ENCODE measurements at regions not wholly inside any gene's neighbourhood (a gene's known extent, or its start where the extent isn't known, plus 50 kb on each side); places are given as distances from the start of the nearest gene placed in this dataset.

DNA sequence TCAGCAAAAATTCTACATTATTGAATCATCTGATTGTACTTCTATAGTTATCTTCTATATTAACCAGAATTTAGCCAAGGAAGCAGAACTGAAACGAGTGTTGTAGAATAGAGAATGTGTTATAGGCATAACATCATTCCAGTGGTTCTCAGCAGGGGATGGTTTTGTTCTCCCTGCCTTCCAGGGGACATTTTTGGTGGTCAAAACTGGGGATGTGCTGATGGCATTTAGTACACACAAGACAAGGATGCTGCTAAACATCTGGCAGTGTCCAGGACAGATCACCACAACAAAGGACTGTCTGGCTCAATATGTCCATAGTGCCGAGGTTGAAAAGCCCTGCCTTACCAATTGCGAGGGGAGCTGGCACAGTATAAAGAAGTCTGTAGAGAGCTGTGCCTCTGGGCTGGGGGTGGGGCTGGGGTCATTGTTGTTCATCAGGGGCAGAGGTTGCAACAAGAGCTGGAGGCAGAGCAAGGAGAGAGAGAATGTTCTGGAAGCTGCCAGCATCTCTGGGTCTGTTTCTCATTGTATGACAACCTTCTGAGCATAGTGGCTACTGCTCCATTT lies 1472.8 kb downstream of the AACS start:
- Mint-ChIP-seq H3K27me3 (ENCODE audit: unreplicated experiment) (no peaks in the 10 kb centered on the region), H3K4me3 (ENCODE audit: unreplicated experiment) (no peak overlapping the region), H3K27ac (ENCODE audit: unreplicated experiment) (no peak overlapping the region), H3K9me3 (ENCODE audit: unreplicated experiment) (peaks cover 52% of the 10 kb centered on the region), H3K4me1 (ENCODE audit: unreplicated experiment) (no peaks in the 10 kb centered on the region), H3K36me3 (ENCODE audit: unreplicated experiment) (no peaks in the 10 kb centered on the region)
- TF ChIP-seq, protein P1, sequence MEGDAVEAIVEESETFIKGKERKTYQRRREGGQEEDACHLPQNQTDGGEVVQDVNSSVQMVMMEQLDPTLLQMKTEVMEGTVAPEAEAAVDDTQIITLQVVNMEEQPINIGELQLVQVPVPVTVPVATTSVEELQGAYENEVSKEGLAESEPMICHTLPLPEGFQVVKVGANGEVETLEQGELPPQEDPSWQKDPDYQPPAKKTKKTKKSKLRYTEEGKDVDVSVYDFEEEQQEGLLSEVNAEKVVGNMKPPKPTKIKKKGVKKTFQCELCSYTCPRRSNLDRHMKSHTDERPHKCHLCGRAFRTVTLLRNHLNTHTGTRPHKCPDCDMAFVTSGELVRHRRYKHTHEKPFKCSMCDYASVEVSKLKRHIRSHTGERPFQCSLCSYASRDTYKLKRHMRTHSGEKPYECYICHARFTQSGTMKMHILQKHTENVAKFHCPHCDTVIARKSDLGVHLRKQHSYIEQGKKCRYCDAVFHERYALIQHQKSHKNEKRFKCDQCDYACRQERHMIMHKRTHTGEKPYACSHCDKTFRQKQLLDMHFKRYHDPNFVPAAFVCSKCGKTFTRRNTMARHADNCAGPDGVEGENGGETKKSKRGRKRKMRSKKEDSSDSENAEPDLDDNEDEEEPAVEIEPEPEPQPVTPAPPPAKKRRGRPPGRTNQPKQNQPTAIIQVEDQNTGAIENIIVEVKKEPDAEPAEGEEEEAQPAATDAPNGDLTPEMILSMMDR (IDR thresholded peaks at IDR 0.05) = no peak
- DNase-seq (ENCODE audit: extremely low spot score, unreplicated experiment) = no peak

DNA sequence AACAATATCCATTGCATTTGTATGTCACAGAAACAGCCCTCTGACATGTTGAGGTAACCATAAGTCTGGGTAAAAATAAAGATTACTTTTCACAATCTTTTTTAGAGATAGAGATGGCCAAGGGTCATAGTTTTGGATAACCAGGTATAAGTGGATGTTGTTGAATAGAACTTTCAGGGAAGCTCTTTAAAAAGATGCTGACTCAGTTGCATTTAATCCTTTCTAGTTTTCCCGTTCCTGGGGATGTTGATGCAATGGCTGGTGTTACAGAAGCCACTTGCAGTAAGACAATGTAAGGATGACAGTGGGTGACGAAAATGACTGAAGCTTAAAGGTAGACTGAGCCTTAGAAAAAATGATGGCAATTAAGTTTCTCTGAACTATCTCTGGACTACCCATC lies 1473.7 kb downstream of the AACS start:
- Mint-ChIP-seq H3K27me3 (ENCODE audit: unreplicated experiment) (no peaks in the 10 kb centered on the region), H3K4me1 (ENCODE audit: unreplicated experiment) (no peaks in the 10 kb centered on the region), H3K9me3 (ENCODE audit: unreplicated experiment) (peaks cover 52% of the 10 kb centered on the region), H3K36me3 (ENCODE audit: unreplicated experiment) (no peaks in the 10 kb centered on the region), H3K27ac (ENCODE audit: unreplicated experiment) (no peak overlapping the region), H3K4me3 (ENCODE audit: unreplicated experiment) (no peak overlapping the region)
- no peak for DNase-seq (ENCODE audit: extremely low spot score, unreplicated experiment)
- TF ChIP-seq, protein P1 (IDR thresholded peaks at IDR 0.05) = no peak

DNA sequence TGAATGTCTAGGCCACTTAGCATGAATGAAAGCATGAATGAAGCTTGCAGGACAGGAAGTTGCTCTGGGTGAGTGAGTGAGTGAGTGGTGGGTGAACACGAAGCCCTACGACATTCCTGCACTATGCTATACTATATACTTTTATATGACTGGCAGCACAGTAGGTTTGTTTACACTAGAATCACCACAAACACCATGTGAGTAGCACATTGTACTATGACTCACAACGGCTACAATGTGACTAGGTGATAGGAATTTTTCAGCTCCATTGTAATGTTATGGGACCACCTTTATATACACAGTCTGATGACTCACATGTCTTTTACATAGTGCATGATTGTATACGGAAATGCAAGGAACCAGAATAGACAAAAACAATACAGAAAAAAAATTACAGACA lies 1480.2 kb downstream of the AACS start:
- Mint-ChIP-seq H3K4me3 (ENCODE audit: unreplicated experiment) (no peak overlapping the region), H3K9me3 (ENCODE audit: unreplicated experiment) (peaks cover 46% of the 10 kb centered on the region), H3K4me1 (ENCODE audit: unreplicated experiment) (no peaks in the 10 kb centered on the region), H3K27ac (ENCODE audit: unreplicated experiment) (no peak overlapping the region), H3K36me3 (ENCODE audit: unreplicated experiment) (no peaks in the 10 kb centered on the region), H3K27me3 (ENCODE audit: unreplicated experiment) (no peaks in the 10 kb centered on the region)
- TF ChIP-seq, protein P1 (IDR thresholded peaks at IDR 0.05) = no peak
- no peak for DNase-seq (ENCODE audit: extremely low spot score, unreplicated experiment)

DNA sequence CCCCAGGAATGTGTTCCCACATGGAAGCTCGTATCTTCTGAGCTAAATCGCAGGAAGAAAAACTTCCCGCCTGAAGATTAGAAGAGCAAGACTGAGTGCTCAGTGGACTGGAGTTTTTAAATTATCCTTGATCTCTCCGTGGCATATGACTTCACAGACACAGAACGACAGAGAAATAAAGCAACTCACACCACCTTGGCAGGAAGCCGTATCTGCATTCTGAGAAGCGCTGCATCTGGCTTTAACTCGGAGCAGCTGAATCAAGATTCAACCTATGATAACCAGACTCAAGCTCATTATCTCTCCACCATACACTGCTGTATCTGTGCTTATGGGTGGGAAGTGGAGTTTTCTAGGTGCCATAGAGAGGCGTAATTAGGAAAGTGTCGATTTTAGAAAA lies 1482.7 kb downstream of the AACS start:
- Mint-ChIP-seq H3K4me1 (ENCODE audit: unreplicated experiment) (no peaks in the 10 kb centered on the region), H3K9me3 (ENCODE audit: unreplicated experiment) (peaks cover 41% of the 10 kb centered on the region), H3K27ac (ENCODE audit: unreplicated experiment) (no peak overlapping the region), H3K36me3 (ENCODE audit: unreplicated experiment) (no peaks in the 10 kb centered on the region), H3K4me3 (ENCODE audit: unreplicated experiment) (no peak overlapping the region), H3K27me3 (ENCODE audit: unreplicated experiment) (no peaks in the 10 kb centered on the region)
- no peak for DNase-seq (ENCODE audit: extremely low spot score, unreplicated experiment)
- TF ChIP-seq, protein P1 (IDR thresholded peaks at IDR 0.05) = no peak

DNA sequence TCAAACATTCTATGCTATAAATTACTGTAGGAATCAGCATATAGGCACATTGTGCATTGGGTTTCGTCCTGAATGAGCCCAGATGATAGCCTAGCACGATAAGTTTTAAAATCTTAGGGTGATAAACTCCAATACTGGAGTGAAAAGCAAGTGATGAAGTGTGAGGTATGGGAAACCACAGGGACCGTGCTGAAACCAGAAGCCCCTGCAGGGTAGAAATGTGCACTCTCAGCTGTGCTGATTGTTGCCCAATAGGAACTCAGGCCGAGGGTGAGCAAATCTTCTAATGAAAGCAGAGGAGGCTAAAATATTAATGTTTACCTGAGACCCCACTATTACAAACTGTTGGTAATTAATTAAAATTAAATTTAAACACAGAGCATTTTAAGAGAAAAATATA lies 1486.6 kb downstream of the AACS start:
- no peaks in the 10 kb centered on the region for H3K36me3 Mint-ChIP-seq (ENCODE audit: unreplicated experiment)
- no peak for DNase-seq (ENCODE audit: extremely low spot score, unreplicated experiment)
- no peaks in the 10 kb centered on the region for H3K27me3 Mint-ChIP-seq (ENCODE audit: unreplicated experiment)
- H3K4me3 Mint-ChIP-seq (ENCODE audit: unreplicated experiment) = no peak overlapping the region
- peaks cover 50% of the 10 kb centered on the region for H3K9me3 Mint-ChIP-seq (ENCODE audit: unreplicated experiment)
- H3K27ac Mint-ChIP-seq (ENCODE audit: unreplicated experiment) = no peak overlapping the region
- H3K4me1 Mint-ChIP-seq (ENCODE audit: unreplicated experiment) = no peaks in the 10 kb centered on the region
- TF ChIP-seq, protein P1 (IDR thresholded peaks at IDR 0.05) = no peak

Data from osteocyte (in vitro differentiated cells).